NCI-H510A (cell line): ENCODE measurements at regions not wholly inside any gene's neighbourhood (a gene's known extent, or its start where the extent isn't known, plus 50 kb on each side); places are given as distances from the start of the nearest gene placed in this dataset.
"Not testable (repeated sequence)": the region's sequence is repeated elsewhere in the genome, so short reads cannot be mapped to it uniquely, and the experiment has no call there.

Experiments
- DNase-seq: peaks from one replicate; lab custom pipeline; 2025; lab: John Stamatoyannopoulos, UW

DNA sequence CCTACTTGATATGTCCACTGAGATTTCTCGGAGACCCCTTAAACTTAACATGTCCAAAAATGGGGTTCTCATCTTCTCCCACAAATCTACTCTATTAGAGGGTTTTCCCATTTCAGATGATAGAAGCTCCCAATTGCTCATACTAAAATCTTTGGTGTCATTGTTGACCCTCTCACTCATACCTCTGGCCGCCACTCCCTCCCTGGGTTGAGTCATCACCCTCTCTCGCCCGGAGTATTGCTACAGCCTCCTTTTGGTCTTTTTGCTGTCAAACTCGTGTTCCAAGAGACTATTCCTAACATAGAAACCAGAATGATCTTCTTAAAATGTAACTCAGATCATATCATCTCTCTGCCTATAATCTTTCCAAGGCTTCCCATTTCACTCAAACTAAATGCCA lies 91.0 kb upstream of the GNAQ start:
- DNase-seq = no peak

DNA sequence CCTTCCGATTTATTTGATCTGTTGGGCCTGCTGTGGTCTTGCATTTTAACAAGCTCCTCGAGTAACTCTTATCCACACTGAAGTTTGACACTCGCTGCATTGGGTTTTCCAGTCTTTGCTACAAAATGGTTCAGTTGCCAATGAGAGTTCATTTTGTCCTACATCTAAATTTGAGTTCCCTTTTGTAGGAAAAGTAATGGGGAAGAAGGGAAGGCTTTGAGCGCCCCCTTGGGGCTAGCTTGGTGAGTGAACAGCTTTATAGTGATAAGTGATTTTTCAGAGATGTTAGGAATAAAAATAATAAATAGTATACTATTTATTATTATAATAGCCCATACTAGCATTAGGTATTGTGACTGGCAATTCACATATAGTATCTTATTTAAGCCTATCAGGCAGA lies 89.9 kb upstream of the GNAQ start:
- no peak for DNase-seq

GRCh38 chr9:78118742-78119473 lies 87.3 kb upstream of the GNAQ start:
- no peak for DNase-seq

DNA sequence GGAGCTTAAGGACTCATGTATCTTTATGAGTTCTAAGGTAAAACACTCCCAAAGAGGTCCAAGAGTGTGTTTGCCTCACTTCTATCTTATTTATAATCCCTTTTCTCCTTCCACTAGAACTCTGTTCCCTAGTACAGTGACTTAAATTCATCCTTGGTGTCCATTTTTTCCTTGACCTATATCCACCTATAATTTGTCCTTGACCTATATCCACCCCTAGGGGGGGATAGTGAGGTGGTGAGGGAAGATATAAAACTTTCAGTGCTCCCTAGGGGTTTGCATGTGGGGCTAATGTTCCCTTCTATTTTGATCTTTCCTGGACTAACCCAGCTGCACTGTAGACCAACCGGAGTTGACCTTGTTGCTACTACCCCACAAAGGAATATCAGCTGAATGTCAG lies 83.5 kb upstream of the GNAQ start:
- no peak for DNase-seq

DNA sequence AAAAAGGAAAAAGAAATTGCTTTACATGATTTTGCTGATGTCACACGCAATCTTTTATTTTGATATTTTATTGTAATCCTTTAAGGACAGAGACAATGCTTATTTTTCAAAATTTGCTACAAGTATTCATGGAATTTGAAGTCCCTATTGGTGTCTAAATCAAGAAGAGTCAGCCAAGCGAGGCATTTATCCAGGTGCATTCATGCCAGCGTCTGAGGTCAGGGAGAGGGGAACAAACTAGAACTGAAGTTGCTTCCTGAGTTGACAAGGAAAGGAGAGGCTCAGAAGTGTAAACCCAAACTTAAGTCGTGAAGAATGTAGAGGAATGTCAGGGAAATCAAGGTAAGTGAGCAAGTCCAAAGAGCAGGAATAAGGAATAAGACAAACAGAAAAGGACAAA lies 83.0 kb upstream of the GNAQ start:
- DNase-seq = no peak

- DNase-seq = no peak
Measured at GRCh38 chr9:78112406-78112805, 80.8 kb upstream of the GNAQ start.

- no peak for DNase-seq
Measured at GRCh38 chr9:78112004-78112403, 80.4 kb upstream of the GNAQ start.

DNA sequence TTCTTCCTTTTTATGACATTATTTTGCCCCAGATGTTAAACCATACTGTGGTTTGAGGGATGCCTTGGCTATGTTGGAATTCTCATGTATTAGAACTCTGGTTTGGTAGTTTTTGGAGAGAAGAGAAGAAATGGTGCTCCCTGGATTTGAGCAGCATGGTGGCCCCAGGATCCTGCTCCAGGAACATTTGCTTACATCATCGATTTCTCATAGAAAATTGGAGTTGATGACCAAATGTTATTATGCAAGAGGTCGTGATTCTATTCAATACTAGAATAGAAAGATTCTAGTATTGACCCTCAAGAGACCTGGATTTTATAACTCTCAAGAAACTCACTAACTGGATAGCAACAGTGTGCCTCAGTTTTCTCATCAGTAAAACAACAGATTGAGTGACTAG lies 77.5 kb upstream of the GNAQ start:
- DNase-seq = no peak

GRCh38 chr9:78106586-78106985 lies 75.0 kb upstream of the GNAQ start:
- not testable (repeated sequence) for DNase-seq

DNA sequence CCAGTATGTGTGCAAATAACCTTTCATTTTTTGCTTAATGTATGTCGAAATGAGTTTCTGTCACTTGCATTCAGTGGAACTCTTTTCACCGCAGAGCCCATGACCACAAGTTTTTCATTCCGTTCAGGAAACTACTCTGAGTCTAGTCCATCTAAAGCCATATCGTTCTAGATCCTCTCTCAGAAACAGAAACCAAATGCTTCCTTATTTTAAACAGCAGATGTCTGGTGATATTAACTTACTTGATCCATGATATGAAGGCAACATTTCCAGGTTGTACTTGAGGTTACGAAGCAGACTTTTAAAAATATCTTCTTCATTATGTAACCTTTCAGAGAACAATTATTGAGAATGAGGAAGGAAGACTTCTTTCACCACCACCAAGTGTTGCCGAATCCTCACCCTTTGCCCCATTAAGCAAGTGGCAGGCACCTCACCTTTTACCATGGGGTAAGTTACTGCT lies 72.4 kb upstream of the GNAQ start:
- no peak for DNase-seq

- no peak for DNase-seq
Measured at GRCh38 chr9:78101247-78101646, 69.6 kb upstream of the GNAQ start.

GRCh38 chr9:78097541-78097940 lies 65.9 kb upstream of the GNAQ start:
- no peak for DNase-seq

DNA sequence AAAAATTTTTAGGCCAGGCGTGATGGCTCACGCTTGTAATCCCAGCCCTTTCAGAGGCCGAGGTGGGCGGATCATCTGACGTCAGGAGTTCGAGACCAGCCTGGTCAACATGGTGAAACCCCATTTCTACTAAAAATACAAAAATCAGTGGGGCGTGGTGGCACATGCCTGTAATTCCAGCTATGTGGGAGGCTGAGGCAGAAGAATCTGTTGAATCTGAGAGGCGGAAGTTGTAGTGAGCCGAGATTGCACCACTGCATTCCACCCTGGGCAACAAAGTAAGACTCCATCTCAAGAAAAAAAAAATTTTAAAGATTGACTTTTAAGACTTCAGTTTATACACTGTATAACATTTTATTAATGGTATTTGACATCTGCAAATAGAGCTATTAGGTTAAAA lies 60.1 kb upstream of the GNAQ start:
- no peak for DNase-seq

DNA sequence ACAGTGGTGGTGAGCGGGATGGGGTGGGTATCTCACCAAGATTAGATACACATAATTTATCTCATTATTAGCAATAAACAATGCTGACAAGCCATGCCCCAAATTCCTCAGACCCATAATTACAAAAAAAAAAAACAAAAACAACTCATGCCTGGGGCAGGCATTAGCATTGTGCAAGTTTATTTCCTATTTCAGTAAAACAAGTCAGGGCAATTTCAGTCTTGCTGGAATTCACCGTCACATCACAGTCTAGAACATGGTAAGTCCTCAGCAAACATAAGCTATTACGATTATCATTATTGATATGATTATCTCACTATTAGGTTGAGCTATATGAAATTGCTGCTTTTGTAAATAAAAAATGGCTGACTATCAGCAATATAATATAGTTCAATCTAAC lies 57.5 kb upstream of the GNAQ start:
- DNase-seq = no peak

DNA sequence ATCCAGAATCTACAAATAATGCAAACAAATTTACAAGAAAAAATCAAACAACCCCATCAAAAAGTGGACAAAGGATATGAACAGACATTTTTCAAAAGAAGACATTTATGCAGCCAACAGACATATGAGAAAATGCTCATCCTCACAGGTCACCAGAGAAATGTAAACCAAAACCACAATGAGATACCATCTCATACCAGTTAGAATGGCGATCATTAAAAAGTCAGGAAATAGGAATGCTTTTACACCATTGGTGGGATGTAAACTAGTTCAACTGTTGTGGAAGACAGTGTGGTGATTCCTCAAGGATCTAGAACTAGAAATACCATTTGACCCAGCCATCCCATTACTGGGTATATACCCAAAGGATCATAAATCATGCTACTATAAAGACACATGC lies 56.6 kb upstream of the GNAQ start:
- DNase-seq = not testable (repeated sequence)
